Breast epithelium (tissue), 3 donors: ENCODE measurements at regions not wholly inside any gene's neighbourhood (a gene's known extent, or its start where the extent isn't known, plus 50 kb on each side); places are given as distances from the start of the nearest gene placed in this dataset.

ENCODE experiments used
- POLR2A ChIP-seq: fragments of 450-650 bp; IDR thresholded peaks from one replicate; pipeline ENCODE4 v1.6.1; 2016; ENCODE audit warnings: antibody characterized with exemption, mild to moderate bottlenecking, moderate library complexity
- POLR2AphosphoS5 ChIP-seq, 3 donors: sonication (generic); formaldehyde crosslinking; IDR thresholded peaks; one replicate each; pipeline ENCODE4 v1.6.1; 2017; ENCODE audit warnings: antibody characterized with exemption in 3 of 3
- TF ChIP-seq, protein P1 (sequence below), 3 donors: fragments of 450-650 bp; IDR thresholded peaks; one replicate each; pipeline ENCODE4 v1.5.1; 2016 to 2017; ENCODE audit warnings: antibody characterized with exemption in 3 of 3, mild to moderate bottlenecking in 3 of 3, moderate library complexity in 3 of 3

- TF ChIP-seq, protein P1, sequence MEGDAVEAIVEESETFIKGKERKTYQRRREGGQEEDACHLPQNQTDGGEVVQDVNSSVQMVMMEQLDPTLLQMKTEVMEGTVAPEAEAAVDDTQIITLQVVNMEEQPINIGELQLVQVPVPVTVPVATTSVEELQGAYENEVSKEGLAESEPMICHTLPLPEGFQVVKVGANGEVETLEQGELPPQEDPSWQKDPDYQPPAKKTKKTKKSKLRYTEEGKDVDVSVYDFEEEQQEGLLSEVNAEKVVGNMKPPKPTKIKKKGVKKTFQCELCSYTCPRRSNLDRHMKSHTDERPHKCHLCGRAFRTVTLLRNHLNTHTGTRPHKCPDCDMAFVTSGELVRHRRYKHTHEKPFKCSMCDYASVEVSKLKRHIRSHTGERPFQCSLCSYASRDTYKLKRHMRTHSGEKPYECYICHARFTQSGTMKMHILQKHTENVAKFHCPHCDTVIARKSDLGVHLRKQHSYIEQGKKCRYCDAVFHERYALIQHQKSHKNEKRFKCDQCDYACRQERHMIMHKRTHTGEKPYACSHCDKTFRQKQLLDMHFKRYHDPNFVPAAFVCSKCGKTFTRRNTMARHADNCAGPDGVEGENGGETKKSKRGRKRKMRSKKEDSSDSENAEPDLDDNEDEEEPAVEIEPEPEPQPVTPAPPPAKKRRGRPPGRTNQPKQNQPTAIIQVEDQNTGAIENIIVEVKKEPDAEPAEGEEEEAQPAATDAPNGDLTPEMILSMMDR (IDR thresholded peaks at IDR 0.05), result no peak
- TF ChIP-seq POLR2AphosphoS5 (IDR thresholded peaks at IDR 0.05) (no peak), POLR2A (no peak)
Measured at GRCh38 chr3:163813935-163814334, 1264.4 kb downstream of the SI start.
